Neural progenitor cell (in vitro differentiated cells): ENCODE measurements at regions not wholly inside any gene's neighbourhood (a gene's known extent, or its start where the extent isn't known, plus 50 kb on each side); places are given as distances from the start of the nearest gene placed in this dataset.

Source experiments
- DNase-seq: peaks from one replicate; pipeline ENCODE4 v3.0.0-alpha.2; 2016; ENCODE audit warnings: low spot score
- H2AFZ ChIP-seq: fragments of 200-600 bp; sonication (generic); replicated peaks from 2 replicates; pipeline ENCODE4 v1.6.1; 2016; ENCODE audit warnings: antibody characterized with exemption
- H3F3A ChIP-seq: fragments of 200-600 bp; sonication (generic); 2 replicates; pipeline ENCODE4 v1.6.1; 2016; ENCODE audit warnings: antibody characterized with exemption, low read depth
- H3K27ac ChIP-seq: fragments of 200-600 bp; sonication (generic); 2 replicates; pipeline ENCODE4 v1.5.1; 2016; ENCODE audit warnings: mild to moderate bottlenecking
- H3K27me3 ChIP-seq: fragments of 200-600 bp; sonication (generic); 2 replicates; pipeline ENCODE4 v1.6.1; 2016; ENCODE audit warnings: mild to moderate bottlenecking, moderate library complexity
- H3K36me3 ChIP-seq: fragments of 200-600 bp; sonication (generic); 2 replicates; pipeline ENCODE4 v1.5.1; 2016
- H3K4me1 ChIP-seq: fragments of 200-600 bp; sonication (generic); 2 replicates; pipeline ENCODE4 v1.6.1; 2016; ENCODE audit warnings: mixed run types
- H3K4me2 ChIP-seq: fragments of 200-600 bp; sonication (generic); 2 replicates; pipeline ENCODE4 v1.6.1; 2016
- H3K4me3 ChIP-seq: fragments of 200-600 bp; sonication (generic); 2 replicates; pipeline ENCODE4 v1.5.1; 2016
- H3K79me2 ChIP-seq: fragments of 200-600 bp; sonication (generic); 2 replicates; pipeline ENCODE4 v1.6.1; 2016; ENCODE audit warnings: low read depth
- H3K9ac ChIP-seq: fragments of 200-600 bp; sonication (generic); 2 replicates; pipeline ENCODE4 v1.6.1; 2016
- H3K9me3 ChIP-seq: fragments of 200-600 bp; sonication (generic); 2 replicates; pipeline ENCODE4 v1.5.1; 2016; ENCODE audit warnings: low read depth
- H4K20me1 ChIP-seq: fragments of 200-600 bp; sonication (generic); 2 replicates; pipeline ENCODE4 v1.6.1; 2016; ENCODE audit warnings: low read depth
- H3K27ac Mint-ChIP-seq: 3 replicates; pipeline ENCODE4 v1.8.0; 2021; ENCODE audit warnings: mixed read lengths
- H3K27me3 Mint-ChIP-seq: 2 replicates; pipeline ENCODE4 v1.8.0; 2022; ENCODE audit warnings: low read depth, mild to moderate bottlenecking, inconsistent platforms, moderate library complexity, mixed read lengths; ENCODE audit not compliant: insufficient read depth
- H3K36me3 Mint-ChIP-seq: 3 replicates; pipeline ENCODE4 v1.8.0; 2021; ENCODE audit warnings: mixed read lengths
- H3K4me1 Mint-ChIP-seq: 3 replicates; pipeline ENCODE4 v1.8.0; 2021; ENCODE audit warnings: mixed read lengths
- H3K4me3 Mint-ChIP-seq: 3 replicates; pipeline ENCODE4 v1.8.0; 2021; ENCODE audit warnings: mild to moderate bottlenecking, moderate library complexity, mixed read lengths
- H3K9me3 Mint-ChIP-seq: 3 replicates; pipeline ENCODE4 v1.8.0; 2020; ENCODE audit warnings: mixed read lengths
- EZH2 ChIP-seq: fragments of 200-600 bp; sonication (generic); IDR thresholded peaks from 2 replicates; pipeline ENCODE4 v1.6.1; 2017; ENCODE audit warnings: antibody characterized with exemption, mild to moderate bottlenecking, moderate library complexity
- EZH2phosphoT487 ChIP-seq: fragments of 200-600 bp; sonication (generic); IDR thresholded peaks from 2 replicates; pipeline ENCODE4 v1.6.1; 2017; ENCODE audit warnings: antibody characterized with exemption
- TF ChIP-seq, protein P1 (sequence below): fragments of 200-600 bp; sonication (generic); IDR thresholded peaks from 2 replicates; pipeline ENCODE4 v1.5.1; 2017; ENCODE audit warnings: antibody characterized with exemption, mild to moderate bottlenecking

DNA sequence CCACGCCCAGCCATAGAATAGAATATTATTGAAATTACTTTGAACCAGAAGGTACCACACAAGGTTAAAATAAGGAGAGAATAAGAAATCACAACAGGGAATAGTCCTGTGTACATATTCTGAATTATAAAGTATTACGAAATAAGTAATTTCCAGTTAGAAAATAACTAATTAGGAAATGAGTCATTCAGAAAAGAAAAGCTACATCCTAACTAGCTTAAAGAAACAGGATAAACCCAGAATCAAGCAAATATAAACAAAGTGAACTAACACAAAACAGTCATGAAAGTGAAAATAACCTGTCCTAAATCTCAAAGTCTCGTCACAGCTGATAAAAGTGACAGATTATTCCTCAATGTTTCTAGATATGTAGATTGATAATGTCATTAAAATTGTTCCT lies 74.8 kb upstream of the NEBL start:
- no peak for DNase-seq
- no peaks in the 10 kb centered on the region for H4K20me1 ChIP-seq
- peak overlapping the region; percentile 15 for H3K27ac Mint-ChIP-seq
- peaks cover 3% of the 10 kb centered on the region for H3K4me1 ChIP-seq
- H3K9ac ChIP-seq: no peak overlapping the region
- H3K4me3 ChIP-seq: no peak overlapping the region
- H3K27me3 Mint-ChIP-seq: peaks cover 4% of the 10 kb centered on the region
- no peak overlapping the region for H3K27ac ChIP-seq
- no peaks in the 10 kb centered on the region for H3K9me3 ChIP-seq
- H3K36me3 ChIP-seq: no peaks in the 10 kb centered on the region
- H3K4me1 Mint-ChIP-seq: peaks cover 6% of the 10 kb centered on the region
- H3K9me3 Mint-ChIP-seq: no peaks in the 10 kb centered on the region
- H3K36me3 Mint-ChIP-seq: no peaks in the 10 kb centered on the region
- peaks cover 6% of the 10 kb centered on the region for H3F3A ChIP-seq
- H3K27me3 ChIP-seq: no peaks in the 10 kb centered on the region
- H3K4me2 ChIP-seq: no peak overlapping the region
- H3K4me3 Mint-ChIP-seq: no peak overlapping the region
- H3K79me2 ChIP-seq: peaks cover 23% of the 10 kb centered on the region
- no peak for TF ChIP-seq EZH2phosphoT487
- TF ChIP-seq EZH2: no peak
- TF ChIP-seq, protein P1, sequence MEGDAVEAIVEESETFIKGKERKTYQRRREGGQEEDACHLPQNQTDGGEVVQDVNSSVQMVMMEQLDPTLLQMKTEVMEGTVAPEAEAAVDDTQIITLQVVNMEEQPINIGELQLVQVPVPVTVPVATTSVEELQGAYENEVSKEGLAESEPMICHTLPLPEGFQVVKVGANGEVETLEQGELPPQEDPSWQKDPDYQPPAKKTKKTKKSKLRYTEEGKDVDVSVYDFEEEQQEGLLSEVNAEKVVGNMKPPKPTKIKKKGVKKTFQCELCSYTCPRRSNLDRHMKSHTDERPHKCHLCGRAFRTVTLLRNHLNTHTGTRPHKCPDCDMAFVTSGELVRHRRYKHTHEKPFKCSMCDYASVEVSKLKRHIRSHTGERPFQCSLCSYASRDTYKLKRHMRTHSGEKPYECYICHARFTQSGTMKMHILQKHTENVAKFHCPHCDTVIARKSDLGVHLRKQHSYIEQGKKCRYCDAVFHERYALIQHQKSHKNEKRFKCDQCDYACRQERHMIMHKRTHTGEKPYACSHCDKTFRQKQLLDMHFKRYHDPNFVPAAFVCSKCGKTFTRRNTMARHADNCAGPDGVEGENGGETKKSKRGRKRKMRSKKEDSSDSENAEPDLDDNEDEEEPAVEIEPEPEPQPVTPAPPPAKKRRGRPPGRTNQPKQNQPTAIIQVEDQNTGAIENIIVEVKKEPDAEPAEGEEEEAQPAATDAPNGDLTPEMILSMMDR: no peak
- H2AFZ ChIP-seq: no peak overlapping the region

DNA sequence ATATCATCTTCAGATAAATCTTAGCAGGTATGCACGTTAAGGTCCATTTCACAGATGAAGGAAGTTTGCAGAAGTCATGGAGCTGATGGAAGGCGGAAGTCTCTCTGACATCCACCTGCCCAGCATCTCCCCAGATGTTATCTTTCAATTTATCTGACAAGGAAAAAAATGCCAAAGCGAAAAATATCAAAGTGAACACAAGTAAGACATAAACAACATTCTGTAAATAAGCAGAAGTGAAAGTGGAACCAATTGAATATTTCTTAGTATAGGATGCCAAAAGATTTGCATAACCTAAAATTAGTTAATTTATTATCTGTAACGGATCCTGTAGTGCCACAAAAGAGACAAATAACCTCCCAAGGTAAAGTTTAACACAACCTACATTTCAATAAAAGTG lies 73.6 kb upstream of the NEBL start:
- no peaks in the 10 kb centered on the region for H3K36me3 ChIP-seq
- H3F3A ChIP-seq: no peaks in the 10 kb centered on the region
- H3K79me2 ChIP-seq: peaks cover 15% of the 10 kb centered on the region
- TF ChIP-seq, protein P1: no peak
- TF ChIP-seq EZH2phosphoT487: no peak
- H3K4me2 ChIP-seq: no peak overlapping the region
- no peak overlapping the region for H3K4me3 ChIP-seq
- no peaks in the 10 kb centered on the region for H3K4me1 ChIP-seq
- H3K27me3 ChIP-seq: no peaks in the 10 kb centered on the region
- Mint-ChIP-seq H3K9me3 (no peaks in the 10 kb centered on the region), H3K27me3 (peaks cover 4% of the 10 kb centered on the region), H3K36me3 (no peaks in the 10 kb centered on the region), H3K4me3 (no peak overlapping the region), H3K4me1 (peaks cover 2% of the 10 kb centered on the region), H3K27ac (peak overlapping the region; percentile 48)
- H2AFZ ChIP-seq: no peak overlapping the region
- no peak for DNase-seq
- H3K27ac ChIP-seq: no peak overlapping the region
- no peak overlapping the region for H3K9ac ChIP-seq
- no peaks in the 10 kb centered on the region for H3K9me3 ChIP-seq
- H4K20me1 ChIP-seq: no peaks in the 10 kb centered on the region

DNA sequence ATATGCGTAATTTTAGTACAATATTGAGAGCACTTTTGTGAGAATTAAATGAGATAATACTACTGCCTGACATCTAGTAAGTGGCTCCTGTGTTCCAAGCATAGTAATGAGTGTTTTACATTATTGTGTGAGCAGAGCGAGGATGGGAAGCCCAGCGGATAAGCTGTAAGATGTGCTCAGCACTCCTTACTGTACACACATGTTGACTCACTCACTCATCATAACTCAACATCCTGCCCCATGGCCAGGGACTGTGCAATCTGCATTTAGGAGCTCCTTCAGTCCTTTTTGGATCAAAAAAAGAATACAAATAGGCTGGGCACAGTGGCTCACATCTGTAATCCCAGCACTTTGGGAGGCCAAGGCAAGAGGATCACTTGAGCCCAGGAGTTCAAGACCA lies 72.9 kb upstream of the NEBL start:
- H3K27ac Mint-ChIP-seq: no peak overlapping the region
- no peak overlapping the region for H3K4me2 ChIP-seq
- H3K27me3 ChIP-seq: no peaks in the 10 kb centered on the region
- H3F3A ChIP-seq: no peaks in the 10 kb centered on the region
- peaks cover 8% of the 10 kb centered on the region for H3K27me3 Mint-ChIP-seq
- H3K4me3 ChIP-seq: no peak overlapping the region
- H3K9me3 Mint-ChIP-seq: peaks cover 3% of the 10 kb centered on the region
- no peak overlapping the region for H3K4me3 Mint-ChIP-seq
- H4K20me1 ChIP-seq: no peaks in the 10 kb centered on the region
- H3K36me3 Mint-ChIP-seq: no peaks in the 10 kb centered on the region
- no peaks in the 10 kb centered on the region for H3K36me3 ChIP-seq
- no peak overlapping the region for H3K27ac ChIP-seq
- no peaks in the 10 kb centered on the region for H3K9me3 ChIP-seq
- no peak overlapping the region for H3K9ac ChIP-seq
- H3K79me2 ChIP-seq: peaks cover 9% of the 10 kb centered on the region
- TF ChIP-seq EZH2phosphoT487 (no peak), EZH2 (no peak)
- TF ChIP-seq, protein P1: no peak
- H3K4me1 Mint-ChIP-seq: peaks cover 2% of the 10 kb centered on the region
- H2AFZ ChIP-seq: no peak overlapping the region
- no peak for DNase-seq
- no peaks in the 10 kb centered on the region for H3K4me1 ChIP-seq
